Liver (tissue), 8 donors: ENCODE measurements at regions not wholly inside any gene's neighbourhood (a gene's known extent, or its start where the extent isn't known, plus 50 kb on each side); places are given as distances from the start of the nearest gene placed in this dataset.

Experiments
- DNase-seq: peaks from one replicate; pipeline ENCODE4 v3.0.0-alpha.2; 2017; ENCODE audit warnings: low spot score
- H3K27ac ChIP-seq, 2 donors: one replicate each; pipeline ENCODE4 v1.7.0; 2013; ENCODE audit warnings: inconsistent platforms in 2 of 2, low read length in 2 of 2, control low read depth in 1 of 2, low read depth in 1 of 2, mild to moderate bottlenecking in 1 of 2
- H3K27me3 ChIP-seq, 4 donors: one replicate each; pipeline versions ENCODE4 v1.6.1 to v1.7.0; 2013; ENCODE audit warnings: low read length in 3 of 4, inconsistent platforms in 1 of 4, mild to moderate bottlenecking in 1 of 4, moderate library complexity in 1 of 4; ENCODE audit not compliant: control insufficient read depth in 4 of 4, insufficient read depth in 4 of 4
- H3K36me3 ChIP-seq, 4 donors: one replicate each; pipeline versions ENCODE4 v1.6.1 to v1.7.0; 2013; ENCODE audit warnings: low read length in 3 of 4, mild to moderate bottlenecking in 3 of 4, low read depth in 1 of 4, moderate library complexity in 1 of 4; ENCODE audit not compliant: control insufficient read depth in 4 of 4, insufficient read depth in 3 of 4
- H3K4me1 ChIP-seq, 4 donors: one replicate each; pipeline versions ENCODE4 v1.6.1 to v1.7.0; 2013; ENCODE audit warnings: low read length in 3 of 4, mild to moderate bottlenecking in 3 of 4, moderate library complexity in 1 of 4; ENCODE audit not compliant: control insufficient read depth in 4 of 4, insufficient read depth in 4 of 4
- H3K4me3 ChIP-seq, 3 donors: one replicate each; pipeline versions ENCODE4 v1.6.1 to v1.7.0; 2013; ENCODE audit warnings: low read length in 3 of 3, control low read depth in 1 of 3, low read depth in 1 of 3, mild to moderate bottlenecking in 1 of 3
- H3K9ac ChIP-seq, 2 donors: one replicate each; pipeline ENCODE4 v1.7.0; 2013; ENCODE audit warnings: low read length in 2 of 2, mild to moderate bottlenecking in 2 of 2, moderate library complexity in 2 of 2, control low read depth in 1 of 2, low read depth in 1 of 2
- H3K9me3 ChIP-seq, 4 donors: one replicate each; pipeline versions ENCODE4 v1.6.1 to v1.7.0; 2013; ENCODE audit warnings: low read length in 3 of 4; ENCODE audit not compliant: control insufficient read depth in 4 of 4
- CTCF ChIP-seq: fragments of 150-350 bp; IDR thresholded peaks from 2 replicates; pipeline ENCODE4 v1.5.1; 2017; ENCODE audit warnings: improper control_type of control experiment, low read depth, low read length; ENCODE audit not compliant: missing input control
- EGR1 ChIP-seq, 2 donors: IDR thresholded peaks; 2 replicates each; pipeline ENCODE4 v1.6.1; 2016 to 2018; ENCODE audit warnings: antibody characterized with exemption in 2 of 2, low read depth in 2 of 2
- FOXA1 ChIP-seq: IDR thresholded peaks from 2 replicates; pipeline ENCODE4 v1.6.1; 2016; ENCODE audit warnings: antibody characterized with exemption
- FOXA2 ChIP-seq: IDR thresholded peaks from 2 replicates; pipeline ENCODE4 v1.6.1; 2016; ENCODE audit warnings: antibody characterized with exemption
- GABPA ChIP-seq, 2 donors: IDR thresholded peaks in 1 of 2; conservative IDR thresholded peaks in 1 of 2; 2 replicates each; pipeline ENCODE4 v1.6.1; 2016; ENCODE audit warnings: antibody characterized with exemption in 2 of 2, mild to moderate bottlenecking in 1 of 2, moderate library complexity in 1 of 2
- HNF4A ChIP-seq, 2 donors: conservative IDR thresholded peaks; 2 replicates each; pipeline ENCODE4 v1.6.1; 2016; ENCODE audit warnings: antibody characterized with exemption in 2 of 2, mild to moderate bottlenecking in 2 of 2
- HNF4G ChIP-seq: IDR thresholded peaks from 2 replicates; pipeline ENCODE4 v1.6.1; 2016; ENCODE audit warnings: antibody characterized with exemption
- JUND ChIP-seq, 2 donors: IDR thresholded peaks; 2 replicates each; pipeline ENCODE4 v1.6.1; 2016; ENCODE audit warnings: antibody characterized with exemption in 2 of 2
- MAX ChIP-seq: IDR thresholded peaks from 2 replicates; pipeline ENCODE4 v1.6.1; 2016; ENCODE audit warnings: antibody characterized with exemption
- NR2F2 ChIP-seq: IDR thresholded peaks from 2 replicates; pipeline ENCODE4 v1.6.1; 2016; ENCODE audit warnings: antibody characterized with exemption
- RAD21 ChIP-seq, 2 donors: IDR thresholded peaks; 2 replicates each; pipeline ENCODE4 v1.6.1; 2016; ENCODE audit warnings: antibody characterized with exemption in 2 of 2, mild to moderate bottlenecking in 2 of 2
- REST ChIP-seq: IDR thresholded peaks from 2 replicates; pipeline ENCODE4 v1.6.1; 2016; ENCODE audit warnings: antibody characterized with exemption, mild to moderate bottlenecking
- RXRA ChIP-seq, 2 donors: IDR thresholded peaks; 2 replicates each; pipeline ENCODE4 v1.6.1; 2017 to 2018; ENCODE audit warnings: antibody characterized with exemption in 2 of 2, mild to moderate bottlenecking in 1 of 2
- TAF1 ChIP-seq: conservative IDR thresholded peaks from 2 replicates; pipeline ENCODE4 v1.6.1; 2016; ENCODE audit warnings: antibody characterized with exemption, mild to moderate bottlenecking
- YY1 ChIP-seq: IDR thresholded peaks from 2 replicates; pipeline ENCODE4 v1.6.1; 2016; ENCODE audit warnings: antibody characterized with exemption, mild to moderate bottlenecking
- WGBS: extraction: QIAGEN DNeasy Blood & Tissue Kit; methylation state at CpG from one replicate; pipeline ENCODE4 v1.1.7; 2013; 5-methylcytosine and 5-hydroxymethylcytosine counted together
- TF ChIP-seq, protein P1 (sequence below): IDR thresholded peaks from 2 replicates; pipeline ENCODE4 v1.6.1; 2016; ENCODE audit warnings: antibody characterized with exemption
- TF ChIP-seq, protein P2 (sequence below): IDR thresholded peaks from 2 replicates; pipeline ENCODE4 v1.6.1; 2016; ENCODE audit warnings: antibody characterized with exemption
- donor health status: healthy.
- donor health status: healthy.
- donor health status: healthy.
- donor health status: healthy.
- donor health status: healthy.

GRCh38 chr4:29336861-29337260 is 1383.3 kb upstream of the PCDH7 start:
- Histone ChIP-seq H3K9ac (no peak overlapping the region), H3K4me3 (no peak overlapping the region), H3K9me3 (no peaks in the 10 kb centered on the region), H3K27ac (no peak overlapping the region), H3K27me3 (no peaks in the 10 kb centered on the region), H3K36me3 (no peaks in the 10 kb centered on the region), H3K4me1 (no peaks in the 10 kb centered on the region)
- no peak for DNase-seq
- WGBS: 58% methylated on average over 1 of the region's 1 CpG
- TF ChIP-seq, protein P1, sequence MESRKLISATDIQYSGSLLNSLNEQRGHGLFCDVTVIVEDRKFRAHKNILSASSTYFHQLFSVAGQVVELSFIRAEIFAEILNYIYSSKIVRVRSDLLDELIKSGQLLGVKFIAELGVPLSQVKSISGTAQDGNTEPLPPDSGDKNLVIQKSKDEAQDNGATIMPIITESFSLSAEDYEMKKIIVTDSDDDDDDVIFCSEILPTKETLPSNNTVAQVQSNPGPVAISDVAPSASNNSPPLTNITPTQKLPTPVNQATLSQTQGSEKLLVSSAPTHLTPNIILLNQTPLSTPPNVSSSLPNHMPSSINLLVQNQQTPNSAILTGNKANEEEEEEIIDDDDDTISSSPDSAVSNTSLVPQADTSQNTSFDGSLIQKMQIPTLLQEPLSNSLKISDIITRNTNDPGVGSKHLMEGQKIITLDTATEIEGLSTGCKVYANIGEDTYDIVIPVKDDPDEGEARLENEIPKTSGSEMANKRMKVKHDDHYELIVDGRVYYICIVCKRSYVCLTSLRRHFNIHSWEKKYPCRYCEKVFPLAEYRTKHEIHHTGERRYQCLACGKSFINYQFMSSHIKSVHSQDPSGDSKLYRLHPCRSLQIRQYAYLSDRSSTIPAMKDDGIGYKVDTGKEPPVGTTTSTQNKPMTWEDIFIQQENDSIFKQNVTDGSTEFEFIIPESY: no peak
- TF ChIP-seq JUND (IDR thresholded peaks at IDR 0.05) (no peak), HNF4G (no peak), EGR1 (IDR thresholded peaks at IDR 0.05; ENCODE audit: low read depth in 2 of 2) (no peak), RXRA (IDR thresholded peaks at IDR 0.05) (no peak), FOXA1 (no peak), TAF1 (no peak), FOXA2 (no peak), YY1 (no peak), HNF4A (conservative IDR thresholded peaks at IDR 0.05) (no peak), NR2F2 (no peak), REST (no peak)

DNA sequence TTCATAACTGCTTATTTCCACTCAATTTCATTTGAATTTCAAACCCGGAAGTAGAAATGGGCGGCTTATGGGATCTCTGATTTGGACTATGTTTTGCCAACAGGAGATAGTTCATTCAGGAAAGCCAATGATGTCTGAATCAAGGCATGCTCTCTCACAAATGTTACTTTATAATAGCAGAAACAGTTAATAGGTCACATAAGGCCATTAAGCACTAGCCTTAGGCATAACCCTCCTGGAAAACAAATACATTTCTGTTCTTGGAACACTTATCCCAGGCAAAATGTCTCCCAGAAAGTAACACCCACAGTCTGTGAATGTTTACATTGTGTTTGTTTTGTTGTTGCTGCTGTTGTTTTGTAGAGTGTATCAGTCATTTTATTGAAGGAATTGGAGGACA is 1347.2 kb upstream of the PCDH7 start:
- Histone ChIP-seq H3K27me3 (no peaks in the 10 kb centered on the region), H3K9ac (no peak overlapping the region), H3K4me3 (no peak overlapping the region), H3K27ac (no peak overlapping the region), H3K4me1 (no peaks in the 10 kb centered on the region), H3K36me3 (no peaks in the 10 kb centered on the region), H3K9me3 (peaks cover 0 to 1% (median 0%) of the 10 kb centered on the region in 4 donors)
- 92% methylated on average over 2 of the region's 2 CpGs for WGBS
- no peak for DNase-seq
- TF ChIP-seq RXRA (IDR thresholded peaks at IDR 0.05) (no peak), HNF4A (conservative IDR thresholded peaks at IDR 0.05) (no peak), RAD21 (IDR thresholded peaks at IDR 0.05) (no peak), JUND (IDR thresholded peaks at IDR 0.05) (no peak), MAX (no peak), GABPA (IDR thresholded peaks at IDR 0.05 in 1 of 2, conservative IDR thresholded peaks at IDR 0.05 in 1 of 2) (no peak), REST (no peak), FOXA1 (no peak), CTCF (no peak), NR2F2 (no peak), TAF1 (no peak), FOXA2 (no peak)
- TF ChIP-seq, protein P2, sequence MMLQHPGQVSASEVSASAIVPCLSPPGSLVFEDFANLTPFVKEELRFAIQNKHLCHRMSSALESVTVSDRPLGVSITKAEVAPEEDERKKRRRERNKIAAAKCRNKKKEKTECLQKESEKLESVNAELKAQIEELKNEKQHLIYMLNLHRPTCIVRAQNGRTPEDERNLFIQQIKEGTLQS: no peak
